HL-60 (cell line): ENCODE measurements at regions not wholly inside any gene's neighbourhood (a gene's known extent, or its start where the extent isn't known, plus 50 kb on each side); places are given as distances from the start of the nearest gene placed in this dataset.

Experiments
- POLR2AphosphoS5 ChIP-seq: IDR thresholded peaks from 2 replicates; pipeline ENCODE4 v1.6.1; 2012; ENCODE audit warnings: low read depth
- TF ChIP-seq, protein P1 (sequence below): IDR thresholded peaks from one replicate; pipeline ENCODE4 v1.5.1; 2011; ENCODE audit warnings: low read length, control low read depth, inconsistent platforms; ENCODE audit not compliant: insufficient read depth

- TF ChIP-seq, protein P1, sequence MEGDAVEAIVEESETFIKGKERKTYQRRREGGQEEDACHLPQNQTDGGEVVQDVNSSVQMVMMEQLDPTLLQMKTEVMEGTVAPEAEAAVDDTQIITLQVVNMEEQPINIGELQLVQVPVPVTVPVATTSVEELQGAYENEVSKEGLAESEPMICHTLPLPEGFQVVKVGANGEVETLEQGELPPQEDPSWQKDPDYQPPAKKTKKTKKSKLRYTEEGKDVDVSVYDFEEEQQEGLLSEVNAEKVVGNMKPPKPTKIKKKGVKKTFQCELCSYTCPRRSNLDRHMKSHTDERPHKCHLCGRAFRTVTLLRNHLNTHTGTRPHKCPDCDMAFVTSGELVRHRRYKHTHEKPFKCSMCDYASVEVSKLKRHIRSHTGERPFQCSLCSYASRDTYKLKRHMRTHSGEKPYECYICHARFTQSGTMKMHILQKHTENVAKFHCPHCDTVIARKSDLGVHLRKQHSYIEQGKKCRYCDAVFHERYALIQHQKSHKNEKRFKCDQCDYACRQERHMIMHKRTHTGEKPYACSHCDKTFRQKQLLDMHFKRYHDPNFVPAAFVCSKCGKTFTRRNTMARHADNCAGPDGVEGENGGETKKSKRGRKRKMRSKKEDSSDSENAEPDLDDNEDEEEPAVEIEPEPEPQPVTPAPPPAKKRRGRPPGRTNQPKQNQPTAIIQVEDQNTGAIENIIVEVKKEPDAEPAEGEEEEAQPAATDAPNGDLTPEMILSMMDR, result no peak
- TF ChIP-seq POLR2AphosphoS5, result no peak
These were observed 1282.3 kb upstream of the NRXN1 start for GRCh38 chr2:52314231-52314630.
